HG03066 (cell line): ENCODE measurements at regions not wholly inside any gene's neighbourhood (a gene's known extent, or its start where the extent isn't known, plus 50 kb on each side); places are given as distances from the start of the nearest gene placed in this dataset.
"Not testable (repeated sequence)": the region's sequence is repeated elsewhere in the genome, so short reads cannot be mapped to it uniquely, and the experiment has no call there.

Experiments
- ATAC-seq: cut with Tn5 transposase; IDR thresholded peaks from one replicate; pipeline ENCODE4 v1.9.1; 2021; ENCODE audit warnings: low read depth; ENCODE audit not compliant: unreplicated experiment

DNA sequence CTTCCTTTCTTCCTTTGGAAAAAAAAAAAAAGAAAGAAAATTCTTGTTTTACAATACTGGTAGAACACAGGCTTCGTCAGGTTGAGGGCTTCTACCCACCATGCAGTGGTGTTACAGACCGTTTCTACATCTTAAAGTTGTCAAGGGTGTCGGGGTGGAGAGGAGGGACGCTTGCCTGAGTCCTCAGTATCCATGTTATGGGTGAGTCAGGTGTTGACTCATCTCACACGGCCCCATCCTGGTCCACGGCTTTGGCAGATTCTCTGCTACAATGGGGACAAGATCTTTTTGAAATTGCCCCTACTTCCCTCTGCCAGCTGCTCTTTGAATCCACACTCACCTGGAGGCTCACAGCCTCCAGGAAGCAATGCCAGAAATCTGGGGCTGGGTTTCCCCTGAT, 310.3 kb upstream of the ZFP42 start:
- ATAC-seq: no peak

DNA sequence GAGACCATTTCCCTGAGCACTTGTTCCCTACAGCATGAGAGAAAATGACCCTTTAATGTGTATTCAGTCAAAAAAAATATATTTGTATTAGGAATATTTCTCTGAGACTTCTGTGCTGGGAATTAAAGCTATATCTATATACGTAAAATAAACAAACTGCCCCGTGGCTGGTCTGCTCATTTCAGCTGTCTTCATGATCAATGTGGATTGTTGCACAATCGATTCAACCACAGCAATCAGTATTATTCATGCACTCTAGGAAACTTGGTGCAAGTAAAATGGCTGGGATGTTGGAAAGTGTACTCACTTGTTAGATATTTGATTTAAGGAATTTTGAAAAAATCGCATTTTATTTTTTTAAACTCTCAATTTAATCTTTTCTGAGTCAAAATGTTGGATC, 307.9 kb upstream of the ZFP42 start:
- ATAC-seq: no peak

DNA sequence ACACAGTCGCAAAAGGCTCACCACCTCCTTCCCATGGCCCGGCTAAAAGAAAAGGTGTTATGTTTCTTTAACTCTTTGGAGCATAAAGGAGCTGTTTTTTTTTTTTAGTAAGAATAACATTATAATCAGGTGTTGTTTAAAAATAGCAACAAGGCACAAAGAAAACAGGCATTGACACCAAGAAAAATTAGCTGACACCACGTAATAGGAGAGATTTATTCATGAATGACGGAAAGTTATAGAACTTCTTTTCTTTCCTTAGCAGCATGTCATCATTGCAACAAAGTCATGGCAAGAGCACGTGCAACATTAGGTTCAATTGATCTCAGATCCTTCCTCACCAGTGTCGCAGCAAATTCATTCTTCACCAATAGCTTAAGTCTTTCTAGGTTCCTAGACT, 302.9 kb upstream of the ZFP42 start:
- no peak for ATAC-seq

DNA sequence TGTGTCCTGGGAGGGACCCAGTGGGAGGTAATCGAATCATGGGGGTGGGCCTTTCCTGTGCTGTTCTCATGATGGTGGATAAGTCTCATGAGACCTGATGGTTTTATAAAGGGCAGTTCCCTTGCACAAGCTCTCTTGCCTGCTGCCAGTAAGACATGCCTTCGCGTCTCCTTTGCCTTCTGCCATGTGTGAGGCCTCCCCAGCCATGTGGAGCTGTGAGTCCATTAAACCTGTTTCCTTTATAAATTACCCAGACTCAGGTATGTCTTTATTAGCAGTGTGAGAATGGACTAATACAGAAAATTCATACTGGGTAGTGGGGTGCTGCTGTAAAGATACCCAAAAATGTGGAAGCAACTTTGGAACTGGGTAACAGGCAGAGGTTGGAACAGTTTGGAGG, 300.0 kb upstream of the ZFP42 start:
- ATAC-seq: not testable (repeated sequence)

DNA sequence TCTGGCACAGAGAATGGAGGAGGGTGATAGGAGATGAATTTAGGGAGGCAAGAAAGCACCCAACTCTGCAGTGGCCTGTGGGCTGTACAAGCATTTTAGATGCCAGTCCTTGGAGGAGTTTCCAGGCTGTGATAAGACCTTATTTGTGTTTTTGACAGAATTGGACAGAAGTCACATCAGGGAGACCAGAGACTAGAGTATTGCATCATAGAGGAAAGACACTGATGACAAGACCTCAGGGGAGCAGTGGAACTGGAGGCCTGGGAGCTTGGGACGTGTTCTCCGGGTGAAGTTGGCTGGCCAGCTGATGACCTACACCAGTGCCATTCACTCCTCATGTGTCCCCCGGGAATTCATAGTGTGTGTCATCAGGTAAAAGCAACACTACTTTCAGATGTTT, 284.0 kb upstream of the ZFP42 start:
- ATAC-seq: no peak

DNA sequence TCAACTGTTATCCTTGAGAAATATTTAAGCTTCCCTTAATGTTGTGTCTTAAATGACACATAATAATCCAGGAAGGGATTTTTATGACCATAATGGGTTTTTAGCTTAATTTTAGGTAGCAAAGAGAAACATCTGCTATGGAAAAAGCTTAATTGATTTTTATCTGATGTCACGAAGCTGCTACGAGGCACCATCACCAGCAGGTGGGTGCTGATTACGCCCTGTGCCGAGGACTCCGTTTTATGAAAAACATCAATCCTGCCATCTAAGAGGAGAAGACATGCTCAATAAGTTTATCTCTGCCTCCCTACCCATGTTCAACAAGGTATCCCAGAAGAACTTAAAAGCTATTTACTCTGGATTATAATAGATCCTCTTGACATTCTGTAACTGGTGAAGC, 280.6 kb upstream of the ZFP42 start:
- ATAC-seq: no peak

GRCh38 chr4:187715466-187715865, 280.1 kb upstream of the ZFP42 start:
- no peak for ATAC-seq

GRCh38 chr4:187724456-187724855, 271.1 kb upstream of the ZFP42 start:
- no peak for ATAC-seq

DNA sequence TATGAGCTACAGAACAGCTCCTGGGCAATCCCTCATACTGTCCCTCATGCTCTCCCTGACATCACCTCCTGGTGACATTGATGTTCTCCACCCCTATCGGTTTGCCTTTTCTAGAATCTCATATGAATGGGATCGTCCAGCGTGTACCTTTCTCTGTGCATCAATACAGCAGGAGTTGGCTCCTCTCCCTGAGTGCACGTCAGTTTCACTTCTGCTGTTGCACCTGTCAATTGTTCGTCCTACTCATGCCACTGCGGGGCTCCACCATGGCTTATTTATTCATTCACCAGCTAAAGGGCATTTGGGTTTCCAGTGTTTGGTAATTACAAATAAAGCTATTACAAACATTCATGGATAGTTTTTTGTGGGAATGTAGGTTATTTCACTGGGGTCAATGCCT, 269.1 kb upstream of the ZFP42 start:
- ATAC-seq: no peak

DNA sequence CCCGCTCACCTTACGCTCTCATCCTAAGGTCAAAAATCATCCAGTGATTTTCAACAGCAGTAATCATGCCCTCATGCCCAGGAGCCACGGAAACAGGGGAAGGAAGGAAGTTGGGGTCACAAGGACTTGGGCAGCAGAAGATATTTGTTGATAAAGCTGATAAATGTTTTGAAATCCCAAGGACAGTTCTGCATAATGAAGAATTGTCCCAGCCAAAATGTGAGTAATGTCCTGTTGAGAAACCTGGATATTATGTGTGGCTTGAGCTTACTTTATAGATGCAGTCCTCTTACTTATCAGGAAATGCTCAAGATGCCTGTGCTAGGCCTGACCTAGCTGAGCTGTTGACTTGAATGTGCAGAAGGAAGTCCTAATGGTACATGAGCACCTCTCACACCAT, 263.0 kb upstream of the ZFP42 start:
- no peak for ATAC-seq

GRCh38 chr4:187739771-187740170, 255.8 kb upstream of the ZFP42 start:
- ATAC-seq: no peak

DNA sequence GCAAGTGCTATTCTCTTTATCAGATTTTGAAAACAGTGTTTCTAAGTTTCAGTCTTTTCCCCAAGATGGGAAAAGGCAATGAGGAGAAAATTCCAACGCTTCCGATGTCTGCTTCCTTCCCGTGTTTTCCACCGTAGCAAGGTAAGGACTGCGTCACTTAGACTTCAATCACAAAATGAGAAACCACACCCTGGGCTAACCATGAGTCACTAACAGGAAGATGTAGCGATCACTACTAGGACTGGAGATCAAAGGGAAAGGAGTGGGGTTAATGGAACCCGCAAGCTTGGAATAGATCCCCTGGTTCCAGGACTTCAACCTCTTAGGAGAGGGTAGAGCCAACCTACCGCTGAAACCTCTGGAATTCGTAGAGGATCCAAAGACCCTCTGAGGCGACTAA, 250.7 kb upstream of the ZFP42 start:
- no peak for ATAC-seq

DNA sequence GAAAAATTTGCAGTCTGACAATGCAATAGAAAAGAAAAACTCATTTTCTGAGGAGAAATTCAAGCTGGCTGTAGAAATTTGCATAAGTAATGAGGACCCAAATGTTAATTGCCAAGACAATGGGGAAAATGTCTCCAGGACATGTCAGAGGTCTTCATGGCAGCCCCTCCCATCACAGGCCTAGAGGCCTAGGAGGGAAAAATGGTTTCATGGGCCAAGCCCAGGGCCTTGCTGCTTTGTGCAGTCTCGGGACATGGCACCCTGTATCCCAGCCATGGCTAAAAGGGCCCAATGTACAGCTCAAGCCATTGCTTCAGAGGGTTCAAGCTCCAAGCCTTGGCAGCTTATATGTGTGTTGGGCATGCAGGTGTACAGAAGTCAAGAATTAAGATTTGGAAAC, 244.9 kb upstream of the ZFP42 start:
- ATAC-seq: not testable (repeated sequence)

DNA sequence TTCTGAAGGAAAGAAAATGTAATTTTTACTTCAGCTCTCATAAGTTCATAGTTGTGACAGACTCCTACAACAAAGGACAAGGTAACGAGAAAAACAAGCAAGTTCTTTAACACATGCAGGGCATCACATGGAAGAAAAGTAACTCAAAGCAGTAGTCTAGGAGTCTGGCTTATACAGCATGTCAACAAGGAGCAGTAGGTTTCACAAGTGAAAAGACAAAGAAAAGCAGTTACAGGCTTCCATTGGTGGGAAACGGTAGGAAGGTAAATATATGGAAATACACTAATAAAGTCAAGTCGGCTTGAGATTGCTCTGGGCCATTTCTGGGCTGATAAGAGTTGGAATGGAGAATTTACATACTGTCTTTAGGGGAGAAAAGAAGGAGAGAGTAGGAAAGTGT, 228.4 kb upstream of the ZFP42 start:
- ATAC-seq: no peak

DNA sequence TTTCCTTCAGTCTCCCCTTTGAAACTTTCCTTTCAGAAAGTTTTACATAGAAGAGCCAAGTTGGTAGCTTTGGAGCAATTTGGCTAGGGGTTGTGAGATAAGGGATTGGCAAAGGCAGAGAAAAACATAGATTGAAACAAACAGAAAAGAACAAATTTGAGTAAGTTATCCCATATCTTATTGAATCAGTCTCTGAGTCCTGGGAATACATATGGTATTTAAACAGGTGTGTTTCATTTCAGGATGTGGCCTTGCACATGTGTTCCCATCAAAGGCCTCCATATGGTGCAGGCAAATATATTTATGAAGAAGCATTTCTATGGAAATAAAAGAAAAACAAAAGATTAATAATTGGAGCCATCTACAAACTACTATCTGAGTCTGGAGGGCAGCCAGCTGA, 227.9 kb upstream of the ZFP42 start:
- ATAC-seq: no peak

DNA sequence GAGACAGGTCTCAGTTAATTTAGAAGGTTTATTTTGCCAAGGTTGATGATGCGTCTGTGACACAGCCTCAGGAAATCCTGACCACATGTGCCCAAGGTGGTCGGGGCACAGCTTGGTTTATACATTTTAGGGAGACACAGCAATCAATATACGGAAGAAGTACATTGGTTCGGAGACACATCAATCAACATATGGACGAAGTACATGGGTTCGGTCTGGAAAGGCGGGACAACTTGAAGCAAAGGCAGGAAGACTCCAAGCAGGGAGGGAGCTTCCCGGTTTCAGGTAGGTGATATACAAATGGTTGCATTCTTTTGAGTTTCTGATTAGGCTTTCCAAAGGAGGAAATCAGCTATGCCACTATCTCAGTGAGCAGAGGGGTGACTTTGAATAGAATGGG, 225.2 kb upstream of the ZFP42 start:
- no peak for ATAC-seq

GRCh38 chr4:187777954-187778353, 217.6 kb upstream of the ZFP42 start:
- no peak for ATAC-seq

DNA sequence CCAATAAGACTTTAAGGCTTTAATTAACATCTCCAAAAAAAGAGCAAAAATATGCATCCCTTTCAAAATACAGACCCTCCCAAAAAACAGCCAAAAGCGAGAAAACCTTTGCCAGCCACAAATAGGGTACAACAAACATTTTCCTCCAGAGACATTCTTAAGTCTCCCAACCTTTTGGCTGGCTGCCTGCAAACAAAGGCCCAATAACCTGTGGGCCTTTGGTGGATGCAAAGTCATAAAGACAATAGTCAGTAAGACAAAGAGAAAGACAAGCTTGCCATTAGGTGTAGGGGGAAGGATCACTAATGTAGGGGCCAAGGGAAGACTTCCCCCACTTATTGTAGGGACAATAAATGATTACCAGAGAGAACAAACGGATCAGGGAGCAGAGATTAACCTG, 215.5 kb upstream of the ZFP42 start:
- no peak for ATAC-seq

GRCh38 chr4:187782286-187782824, 213.2 kb upstream of the ZFP42 start:
- ATAC-seq: no peak

DNA sequence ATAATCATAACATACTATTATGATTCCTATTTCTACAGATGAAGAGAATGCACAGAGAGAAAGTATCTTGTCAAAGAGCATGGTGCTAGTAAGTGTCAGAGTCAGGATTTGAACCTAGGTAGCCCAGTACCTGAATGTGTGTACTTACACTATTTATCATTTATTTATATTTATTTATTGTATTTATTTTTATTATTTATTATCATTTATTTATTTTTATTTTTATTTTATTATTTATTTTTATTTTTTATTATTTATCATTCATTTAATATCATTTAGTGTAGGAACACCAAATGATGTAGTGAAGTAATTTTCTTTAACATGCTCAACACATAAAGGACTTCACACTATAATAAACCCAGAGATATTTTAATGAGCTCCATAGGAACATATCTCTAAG, 209.4 kb upstream of the ZFP42 start:
- no peak for ATAC-seq

DNA sequence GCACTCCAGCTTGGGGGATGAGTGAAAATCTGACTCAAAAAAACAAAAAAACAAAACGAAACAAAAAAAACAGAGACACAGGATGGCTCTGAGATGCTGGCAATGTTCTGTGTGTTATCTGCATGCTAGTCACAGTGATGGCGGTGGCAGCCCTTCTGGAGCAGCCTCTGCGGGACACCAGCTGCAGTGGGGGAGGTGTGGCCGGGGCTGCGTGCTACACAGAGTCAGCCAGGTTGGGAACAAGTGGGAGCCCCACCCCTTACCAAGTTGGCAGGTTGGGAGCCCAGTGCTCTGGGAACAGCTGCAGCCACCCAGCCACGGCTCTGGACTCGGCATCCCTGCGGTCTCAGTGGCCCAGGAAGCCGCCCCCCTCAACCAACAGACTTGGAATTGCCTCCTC, 206.5 kb upstream of the ZFP42 start:
- ATAC-seq: no peak

GRCh38 chr4:187795737-187796136, 199.8 kb upstream of the ZFP42 start:
- no peak for ATAC-seq

GRCh38 chr4:187798385-187798784, 197.2 kb upstream of the ZFP42 start:
- ATAC-seq: no peak
